HT1080 (cell line): ENCODE measurements at regions not wholly inside any gene's neighbourhood (a gene's known extent, or its start where the extent isn't known, plus 50 kb on each side); places are given as distances from the start of the nearest gene placed in this dataset.

Experiments
- DNase-seq: peaks from one replicate; pipeline ENCODE4 v3.0.0-alpha.2; 2015; ENCODE audit warnings: low read depth

DNA sequence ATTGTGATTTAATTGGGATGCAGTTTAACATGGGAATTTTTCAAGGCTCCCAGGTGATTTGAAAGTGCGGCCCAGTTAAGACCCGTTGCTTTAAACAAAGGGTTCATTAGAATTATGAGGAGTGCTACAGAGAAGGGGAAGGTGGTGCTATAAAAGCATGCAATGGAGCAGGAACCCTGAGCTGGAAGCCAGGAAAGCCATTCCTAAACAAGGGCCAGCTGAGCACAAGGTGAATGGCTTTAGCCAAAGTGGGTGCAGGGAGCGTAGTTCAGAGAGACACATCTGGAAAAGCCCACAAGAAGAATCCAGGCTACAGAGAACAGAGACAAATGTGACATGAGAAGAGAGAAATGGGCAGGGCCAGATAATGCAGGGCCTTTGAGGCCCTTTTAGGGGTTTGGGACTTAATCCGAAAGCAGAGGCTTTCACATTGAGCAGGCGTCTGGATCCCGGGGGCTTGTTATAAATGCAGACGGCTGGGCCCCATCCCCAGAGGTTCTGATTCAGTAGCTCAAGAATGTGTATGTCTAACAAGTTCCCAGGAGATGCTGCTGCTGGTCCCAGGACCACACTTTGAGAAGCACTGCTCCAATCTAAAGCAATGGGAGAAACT, 138.1 kb upstream of the WWC1 start:
- DNase-seq, result no peak

- DNase-seq, result no peak
Observed at GRCh38 chr5:168153876-168154270, 137.6 kb upstream of the WWC1 start.

DNA sequence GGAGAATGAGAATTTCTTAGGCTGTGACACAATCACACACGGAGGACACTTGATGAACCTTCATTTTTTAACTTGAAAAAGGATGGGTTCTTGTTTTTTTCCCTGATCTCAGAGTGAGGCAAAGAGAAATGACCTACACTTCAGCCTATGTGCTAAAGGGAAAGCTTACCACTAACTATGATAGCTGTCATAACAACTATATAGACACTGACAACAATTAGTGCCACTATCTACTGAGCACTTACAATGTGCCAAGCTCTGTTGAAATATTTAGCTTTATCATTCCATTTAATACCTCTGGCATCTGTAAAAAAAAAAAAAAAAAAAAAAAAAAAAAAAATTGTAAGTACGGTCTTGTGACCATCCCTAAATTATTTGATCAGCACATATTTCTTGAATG, 135.9 kb upstream of the WWC1 start:
- DNase-seq, result no peak

DNA sequence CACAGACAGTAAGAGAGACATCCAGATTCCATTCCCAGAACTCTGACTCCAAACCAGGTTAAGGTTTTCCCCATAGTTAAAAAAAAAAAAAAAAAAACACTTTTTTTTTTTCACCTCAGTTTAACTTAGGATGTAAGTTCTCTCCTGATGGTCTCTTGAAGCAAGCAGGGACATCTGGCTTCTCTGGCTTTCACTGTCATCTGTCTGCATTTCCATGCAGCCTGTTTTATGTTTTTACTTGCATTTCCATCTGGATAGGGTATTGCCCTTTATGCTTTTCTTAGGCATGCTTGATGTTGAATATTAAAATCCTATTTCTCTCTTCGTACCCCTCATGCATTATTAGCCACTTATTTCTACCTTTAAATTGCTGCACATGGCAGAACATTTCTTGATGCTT, 135.3 kb upstream of the WWC1 start:
- no peak for DNase-seq

DNA sequence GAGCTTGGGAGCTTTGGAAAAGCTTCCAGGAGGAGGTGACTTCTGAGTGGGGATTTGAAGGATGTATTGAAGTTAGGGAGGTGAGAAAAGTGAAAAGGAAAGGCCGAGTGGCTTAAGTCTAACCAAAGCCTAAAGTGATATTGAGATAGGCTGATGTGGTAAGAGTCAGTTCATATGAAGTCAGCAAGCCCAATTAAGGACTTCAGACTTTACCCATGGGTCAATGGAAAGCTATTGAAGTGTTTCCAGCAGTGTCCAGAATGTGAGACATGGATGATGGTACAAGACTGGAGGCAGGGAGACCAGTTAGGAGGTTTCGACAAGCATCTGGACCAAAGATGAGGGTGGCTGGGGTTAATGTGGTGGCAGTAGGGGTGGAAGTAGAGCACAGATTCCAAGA, 134.3 kb upstream of the WWC1 start:
- DNase-seq, result no peak

- DNase-seq, result no peak
Observed at GRCh38 chr5:168159425-168159824, 132.0 kb upstream of the WWC1 start.

DNA sequence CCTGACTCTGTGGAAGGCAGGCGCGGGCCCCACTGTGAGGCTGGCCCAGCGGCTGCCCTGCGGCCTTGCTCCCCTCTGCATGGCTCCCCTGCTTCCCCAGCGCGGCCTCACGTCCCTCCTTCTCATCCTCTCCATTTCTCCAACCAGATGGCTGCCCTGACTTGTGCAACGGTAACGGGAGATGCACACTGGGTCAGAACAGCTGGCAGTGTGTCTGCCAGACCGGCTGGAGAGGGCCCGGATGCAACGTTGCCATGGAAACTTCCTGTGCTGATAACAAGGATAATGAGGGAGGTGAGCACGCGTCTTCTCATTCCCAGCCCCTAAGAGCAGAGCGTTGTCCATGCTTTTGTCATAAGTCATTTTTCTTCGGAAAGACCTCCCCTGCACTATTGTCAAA, 129.0 kb upstream of the WWC1 start:
- no peak for DNase-seq

DNA sequence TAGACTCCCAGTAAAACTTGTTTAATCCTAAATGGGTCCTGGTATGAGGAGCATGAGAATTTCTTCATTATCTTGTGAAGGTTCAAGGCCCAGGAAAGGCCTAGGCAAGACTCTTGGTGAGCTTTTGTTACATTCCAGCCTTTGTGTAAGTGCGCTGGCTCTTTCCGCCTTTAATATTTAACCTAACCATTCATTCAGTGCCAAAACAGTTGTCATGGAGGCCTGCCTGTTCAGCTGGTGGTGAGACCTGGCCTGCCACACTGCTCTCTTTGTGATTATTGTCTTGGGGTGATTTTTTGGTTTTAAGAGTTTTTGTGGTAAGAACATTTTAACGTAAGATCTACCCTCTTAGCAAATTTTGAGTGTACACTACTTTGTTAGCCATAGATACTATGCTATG, 127.5 kb upstream of the WWC1 start:
- DNase-seq, result no peak

DNA sequence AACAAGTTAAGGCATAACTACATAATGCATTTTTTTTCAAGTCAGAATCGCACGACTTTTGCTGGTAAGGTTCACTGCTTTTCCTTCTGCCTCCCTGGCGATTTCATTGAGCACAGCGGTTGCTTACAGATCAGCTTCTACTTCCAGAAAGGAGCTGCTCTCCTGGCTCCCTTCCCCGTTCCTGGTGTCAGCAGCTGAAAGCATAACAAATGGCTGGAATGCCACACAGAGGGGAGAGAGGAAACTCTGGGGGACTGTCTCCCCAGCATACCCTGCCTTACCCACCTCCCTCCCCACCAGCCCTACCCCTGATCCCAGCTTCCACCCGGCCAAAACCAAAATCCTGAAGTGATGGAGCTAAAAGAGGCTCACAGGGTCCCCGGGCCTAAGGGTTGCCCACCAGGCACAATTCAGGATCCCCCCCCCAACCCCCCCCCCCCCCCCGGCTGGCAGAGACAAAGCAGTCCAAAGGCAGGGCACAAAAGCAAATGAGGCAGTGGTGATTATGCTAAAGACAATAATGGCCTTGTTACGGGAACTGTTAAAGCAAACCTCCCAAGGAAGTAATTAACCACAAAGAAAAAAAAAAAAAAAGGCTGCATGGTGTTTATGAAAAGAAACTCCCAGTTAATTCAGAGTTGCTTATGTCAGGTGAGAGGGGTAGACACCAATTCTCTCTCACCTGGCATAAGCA, 126.1 kb upstream of the WWC1 start:
- DNase-seq, result no peak

- no peak for DNase-seq
Observed at GRCh38 chr5:168165977-168166376, 125.5 kb upstream of the WWC1 start.

DNA sequence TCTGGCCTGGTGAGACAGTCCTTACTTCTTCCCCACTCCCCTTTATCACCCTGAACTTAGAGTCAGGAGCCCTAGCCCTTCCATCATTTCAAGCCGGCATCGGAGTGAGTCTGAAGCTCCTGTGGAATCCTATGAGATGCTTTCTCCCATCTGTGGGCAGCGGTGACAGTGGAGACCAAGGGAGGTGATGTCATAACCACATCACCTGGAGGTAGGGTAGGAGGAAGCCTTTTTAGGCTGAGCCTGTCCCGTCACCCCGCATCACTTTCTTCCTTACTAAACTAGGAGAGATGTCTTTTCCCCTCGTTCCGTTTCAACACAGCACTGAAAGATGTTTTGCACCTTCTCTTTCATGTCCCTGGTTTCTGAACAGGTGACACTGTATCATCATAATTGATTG, 124.1 kb upstream of the WWC1 start:
- DNase-seq, result no peak

DNA sequence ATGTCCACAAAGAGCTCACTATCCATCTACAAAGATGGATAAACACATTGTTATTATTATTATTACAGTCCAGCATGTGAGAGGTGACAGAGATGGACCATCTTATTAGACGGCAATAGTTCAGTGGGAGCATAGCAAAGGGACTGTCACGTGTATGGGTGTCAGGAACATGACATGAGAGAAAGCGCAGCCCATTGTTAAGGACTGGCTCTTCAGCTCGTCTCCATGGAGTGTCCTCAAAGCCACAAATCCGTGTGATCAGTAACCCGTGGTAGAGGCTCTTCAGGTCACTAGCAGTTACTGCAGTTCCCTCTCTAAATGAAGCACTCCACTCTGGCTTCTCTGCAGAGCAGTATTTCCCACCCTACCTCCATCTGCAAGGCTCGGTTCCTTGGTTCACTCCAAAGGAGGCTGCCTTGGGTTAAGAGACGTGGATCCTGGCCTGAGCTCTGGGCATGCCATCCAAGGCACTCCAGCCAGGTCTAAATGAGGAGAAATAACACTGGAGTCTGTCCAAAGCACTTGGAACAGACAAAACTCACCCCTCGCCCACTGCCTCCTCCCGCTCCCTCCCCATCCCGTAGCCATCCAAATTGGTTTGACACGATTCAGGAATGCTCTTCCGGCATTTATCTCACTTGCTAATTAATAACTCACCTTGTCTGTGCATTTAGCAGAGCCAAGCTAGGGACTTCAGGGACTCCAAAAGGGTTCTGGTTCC, 122.3 kb upstream of the WWC1 start:
- DNase-seq, result no peak

- DNase-seq, result no peak
Observed at GRCh38 chr5:168169791-168170190, 121.7 kb upstream of the WWC1 start.

DNA sequence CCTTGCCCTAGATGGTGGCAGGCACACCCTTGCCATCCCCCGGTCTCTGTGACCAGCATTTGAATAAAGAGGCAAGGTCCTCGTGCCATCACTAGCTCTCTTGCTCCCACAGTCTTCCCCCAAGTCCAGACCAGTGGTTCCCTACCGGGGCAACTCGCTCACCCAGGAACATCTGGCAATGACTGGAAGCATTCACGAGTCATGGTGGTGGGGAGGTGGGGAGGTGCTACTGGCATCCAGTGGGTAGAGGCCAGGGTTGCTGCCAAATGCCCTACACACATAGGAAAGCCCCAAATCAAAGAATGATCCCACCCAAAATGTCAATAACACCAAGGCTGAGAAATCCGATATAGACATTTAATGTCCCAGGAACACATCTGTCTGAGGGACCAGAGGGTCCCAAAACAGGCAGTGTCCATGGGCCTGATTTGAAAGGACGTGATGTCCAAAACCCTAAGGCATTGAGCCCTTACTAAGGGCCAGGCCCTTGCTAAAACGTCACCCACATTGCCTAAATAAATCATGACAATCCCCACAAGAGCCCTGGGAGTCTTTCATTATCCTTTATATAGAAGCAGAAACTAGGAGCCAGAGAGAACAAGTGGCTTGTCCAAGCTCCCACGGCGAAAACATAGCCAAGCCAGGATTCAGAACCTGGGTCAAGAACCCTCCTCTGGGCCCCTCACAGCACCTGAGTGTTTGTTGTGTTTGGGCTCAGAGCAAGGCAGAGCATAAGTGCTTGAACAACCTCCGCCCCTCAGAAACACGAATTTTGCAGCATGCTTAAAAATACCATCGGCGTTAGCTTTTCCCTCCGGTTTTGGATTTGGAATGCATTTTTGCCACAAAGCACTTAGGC, 119.3 kb upstream of the WWC1 start:
- no peak for DNase-seq

DNA sequence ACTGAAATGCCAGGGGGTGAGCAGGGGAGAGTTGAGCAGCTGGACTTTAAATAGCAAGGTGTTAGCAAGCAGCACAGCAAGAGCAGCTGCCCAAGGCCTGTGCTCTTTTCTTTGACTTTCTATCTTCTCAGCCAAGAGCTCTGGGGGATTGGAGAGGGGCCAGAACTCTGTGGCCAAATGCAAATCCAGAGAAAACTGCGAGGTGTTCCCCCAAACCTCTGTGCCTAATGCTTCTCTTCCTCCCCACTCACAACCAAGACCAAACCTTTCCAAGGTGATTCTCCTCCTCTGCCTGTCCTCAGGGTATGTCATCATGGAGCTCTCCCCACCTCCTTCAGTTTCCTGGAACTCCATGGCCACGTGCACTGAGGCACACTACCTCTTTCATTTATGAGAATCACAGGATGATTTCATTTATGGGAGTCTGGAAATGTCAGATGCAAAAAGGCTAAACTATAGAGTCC, 118.7 kb upstream of the WWC1 start:
- DNase-seq, result no peak

- DNase-seq, result no peak
Observed at GRCh38 chr5:168174376-168174775, 117.1 kb upstream of the WWC1 start.

DNA sequence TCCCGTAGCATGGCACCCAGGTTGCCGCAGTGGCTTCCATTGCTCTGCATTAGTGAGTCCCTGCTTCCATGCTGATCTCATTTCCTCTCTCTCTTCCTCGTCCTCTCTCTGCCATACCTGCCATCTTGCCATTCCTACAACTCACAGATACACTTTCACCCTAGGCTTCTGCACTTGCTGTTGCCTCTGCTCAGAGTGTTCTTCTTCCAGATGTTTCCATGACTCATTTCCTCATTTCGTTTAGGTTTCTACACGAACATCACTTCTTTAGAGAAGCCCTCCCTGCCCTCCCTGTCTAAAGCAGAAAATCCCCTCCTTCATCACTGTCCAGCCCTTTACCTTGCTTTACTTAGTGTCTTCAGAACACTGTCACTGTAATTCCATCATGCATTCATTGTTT, 115.2 kb upstream of the WWC1 start:
- DNase-seq, result peak; percentile 13

DNA sequence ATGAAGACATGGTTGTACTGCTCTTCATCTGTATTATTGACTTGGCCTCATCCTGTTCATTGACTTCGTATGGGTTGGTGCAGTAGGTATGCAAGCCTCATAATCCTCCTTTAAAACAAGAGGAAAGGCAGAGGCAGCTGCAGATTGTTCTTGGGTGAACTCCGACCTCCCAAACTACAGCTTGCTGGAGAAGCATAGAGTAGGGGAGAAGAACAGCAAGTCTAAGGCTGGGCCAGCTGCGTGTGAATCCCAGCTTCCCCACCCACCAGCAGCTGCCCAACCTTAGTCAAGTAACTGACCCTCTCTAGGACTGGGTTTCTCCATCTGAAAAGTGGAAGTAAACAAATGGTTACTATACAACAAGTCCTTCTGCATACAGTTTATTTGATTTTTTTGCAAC, 114.5 kb upstream of the WWC1 start:
- DNase-seq, result no peak

GRCh38 chr5:168177831-168178450, 113.5 kb upstream of the WWC1 start:
- no peak for DNase-seq

DNA sequence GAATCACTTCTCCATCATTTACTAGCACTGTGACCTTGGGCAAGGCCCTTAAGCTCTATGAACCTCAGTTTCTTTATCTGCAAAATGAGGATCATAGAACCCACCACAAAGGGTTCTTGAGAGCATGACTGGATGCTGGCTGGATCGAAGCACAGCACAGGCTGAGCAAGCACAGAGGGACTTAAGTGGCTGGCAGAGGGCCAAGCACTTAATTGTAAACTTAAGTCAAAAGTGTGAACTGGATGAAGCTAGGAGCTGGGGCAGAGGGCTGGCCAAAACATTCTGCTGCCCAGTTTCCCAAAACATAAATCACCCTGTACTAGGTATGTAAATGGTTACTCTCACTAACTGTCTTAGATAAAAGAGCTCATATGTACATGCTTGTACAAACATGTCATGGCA, 112.3 kb upstream of the WWC1 start:
- no peak for DNase-seq

DNA sequence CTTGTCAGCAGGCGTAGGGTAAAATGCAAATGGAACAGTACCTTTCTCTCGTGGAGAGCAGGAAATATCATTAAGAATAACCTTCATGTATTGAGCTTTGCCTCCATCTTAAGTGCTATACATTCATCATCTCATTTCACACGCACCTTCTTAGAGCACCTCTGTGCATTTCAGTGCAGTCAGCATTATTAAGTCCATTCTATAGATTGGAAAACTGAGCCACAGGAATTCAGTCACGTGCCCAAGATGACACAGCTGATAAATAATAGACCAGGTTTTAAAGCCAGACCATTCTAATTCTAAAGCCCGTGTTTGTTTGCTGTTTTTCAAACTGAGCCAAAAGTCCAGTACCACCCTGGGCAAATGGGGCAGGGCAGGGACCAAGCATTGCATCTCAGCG, 109.2 kb upstream of the WWC1 start:
- DNase-seq, result no peak
